A549 (cell line): ENCODE measurements at regions not wholly inside any gene's neighbourhood (a gene's known extent, or its start where the extent isn't known, plus 50 kb on each side); places are given as distances from the start of the nearest gene placed in this dataset.

Experiments
- ATAC-seq, 2 experiments: fragments of 200-7000 bp in 1 of 2; fragments of >200 bp in 1 of 2; cut with Nextera tagmentation in 1 of 2; cut with Tn5 transposase in 1 of 2; 3 replicates each; pipeline versions ENCODE4 v1.8.0 to v1.9.1; 2018 to 2020; ENCODE audit warnings: mild to moderate bottlenecking in 1 of 2, moderate library complexity in 1 of 2
- CTCF ChIA-PET: fragments of 300-600 bp; sonication (Branson Sonifier 250); formaldehyde crosslinking; extraction: SDS; loops from one replicate; lab custom pipeline; 2021; ENCODE audit warnings: antibody characterized with exemption, inconsistent platforms; lab: Yijun Ruan, JAX
- POLR2A ChIA-PET: fragments of 350-600 bp; formaldehyde crosslinking; extraction: SDS; loops from one replicate; lab custom pipeline; 2021; ENCODE audit warnings: antibody characterized with exemption, inconsistent platforms; lab: Yijun Ruan, JAX
- DNase-seq, 2 experiments: peaks; one replicate each; pipeline versions ENCODE4 v3.0.0 to v3.0.0-alpha.2; 2011 to 2016; ENCODE audit warnings: low read depth in 1 of 2, low spot score in 1 of 2
- FAIRE-seq: peaks from 2 replicates; lab custom pipeline; 2011; peaks lifted over from hg19 to GRCh38; lab: Jason Lieb, UNC
- H3K27ac ChIP-seq, 2 experiments: fragments of >200 bp; sonication (Bioruptor Twin); formaldehyde crosslinking; 3 replicates each; pipeline ENCODE4 v1.5.1; 2016 to 2017
- H3K4me1 ChIP-seq: fragments of >200 bp; sonication (Bioruptor Twin); formaldehyde crosslinking; 3 replicates; pipeline ENCODE4 v1.6.1; 2016
- H3K4me2 ChIP-seq: fragments of >200 bp; sonication (Bioruptor Twin); formaldehyde crosslinking; 3 replicates; pipeline ENCODE4 v1.6.1; 2016
- H3K4me3 ChIP-seq: fragments of >200 bp; sonication (Bioruptor Twin); formaldehyde crosslinking; 3 replicates; pipeline ENCODE4 v1.5.1; 2016
- H3K9me3 ChIP-seq: fragments of >200 bp; sonication (Bioruptor Twin); formaldehyde crosslinking; 3 replicates; pipeline ENCODE4 v1.6.1; 2016
- BHLHE40 ChIP-seq: IDR thresholded peaks from 2 replicates; pipeline ENCODE4 v1.6.1; 2012; ENCODE audit warnings: low read depth, low read length, inconsistent platforms
- CBX2 ChIP-seq: fragments of 200-600 bp; sonication (generic); IDR thresholded peaks from 2 replicates; pipeline ENCODE4 v1.6.1; 2016; ENCODE audit warnings: low read depth, mild to moderate bottlenecking, borderline replicate concordance
- CHD2 ChIP-seq: fragments of 150-350 bp; IDR thresholded peaks from 2 replicates; pipeline ENCODE4 v1.6.1; 2014; ENCODE audit warnings: low read length; ENCODE audit not compliant: partially characterized antibody
- CTCF ChIP-seq: fragments of >200 bp; sonication (Bioruptor Twin); formaldehyde crosslinking; IDR thresholded peaks from 3 replicates; pipeline ENCODE4 v1.5.1; 2016
- E2F6 ChIP-seq: IDR thresholded peaks from 2 replicates; pipeline ENCODE4 v1.6.1; 2012; ENCODE audit warnings: low read depth, borderline replicate concordance
- EHF ChIP-seq: fragments of 250-450 bp; sonication (Bioruptor Pico); IDR thresholded peaks from 2 replicates; pipeline ENCODE4 v1.5.0; 2020; ENCODE audit warnings: mild to moderate bottlenecking
- ELK1 ChIP-seq: fragments of 150-350 bp; IDR thresholded peaks from 2 replicates; pipeline ENCODE4 v1.6.1; 2014; ENCODE audit warnings: low read depth, mild to moderate bottlenecking, low read length
- FOSB ChIP-seq: fragments of 250-450 bp; sonication (Bioruptor Pico); IDR thresholded peaks from 2 replicates; pipeline ENCODE4 v1.5.0; 2020; ENCODE audit warnings: mild to moderate bottlenecking, moderate library complexity
- FOSL2 ChIP-seq, 2 experiments: fragments of 450-650 bp in 1 of 2; fragments of >200 bp in 1 of 2; sonication (Bioruptor Twin) in 1 of 2; formaldehyde crosslinking; IDR thresholded peaks; 2 replicates each; pipeline versions ENCODE4 v1.5.0 to v1.6.1; 2016 to 2020; ENCODE audit warnings: mild to moderate bottlenecking in 1 of 2, moderate library complexity in 1 of 2
- HOXB13 ChIP-seq: fragments of 250-450 bp; sonication (Bioruptor Pico); IDR thresholded peaks from 2 replicates; pipeline ENCODE4 v1.5.0; 2020; ENCODE audit warnings: low read depth, mild to moderate bottlenecking, moderate library complexity
- MAX ChIP-seq: IDR thresholded peaks from 2 replicates; pipeline ENCODE4 v1.6.1; 2012
- NR3C1 ChIP-seq: fragments of >200 bp; sonication (Bioruptor Twin); formaldehyde crosslinking; IDR thresholded peaks from 3 replicates; pipeline ENCODE4 v1.6.1; 2017
- POLR2A ChIP-seq: IDR thresholded peaks from 2 replicates; pipeline ENCODE4 v1.6.1; 2012; ENCODE audit warnings: mild to moderate bottlenecking, low read length
- RAD21 ChIP-seq, 2 experiments: fragments of >200 bp in 1 of 2; sonication (Bioruptor Twin) in 1 of 2; formaldehyde crosslinking in 1 of 2; IDR thresholded peaks in 1 of 2; conservative IDR thresholded peaks in 1 of 2; 2 replicates in 1 of 2; 3 replicates in 1 of 2; pipeline ENCODE4 v1.6.1; 2012 to 2018; ENCODE audit warnings: inconsistent platforms in 1 of 2
- RNF2 ChIP-seq: fragments of 200-600 bp; sonication (generic); IDR thresholded peaks from 2 replicates; pipeline ENCODE4 v1.6.1; 2016; ENCODE audit warnings: low read depth, mild to moderate bottlenecking, antibody characterized with exemption, moderate library complexity, borderline replicate concordance
- SMC3 ChIP-seq: fragments of >200 bp; sonication (Bioruptor Twin); formaldehyde crosslinking; IDR thresholded peaks from 3 replicates; pipeline ENCODE4 v1.6.1; 2018; ENCODE audit warnings: inconsistent platforms
- TFCP2L1 ChIP-seq: fragments of 250-450 bp; sonication (Bioruptor Pico); IDR thresholded peaks from 2 replicates; pipeline ENCODE4 v1.5.0; 2021; ENCODE audit warnings: mild to moderate bottlenecking
- TP53 ChIP-seq: fragments of 250-450 bp; sonication (Bioruptor Pico); IDR thresholded peaks from 2 replicates; pipeline ENCODE4 v1.5.0; 2021; ENCODE audit warnings: mild to moderate bottlenecking, moderate library complexity
- ZC3H11A ChIP-seq: fragments of 450-650 bp; IDR thresholded peaks from 2 replicates; pipeline ENCODE4 v1.6.1; 2014; ENCODE audit warnings: antibody characterized with exemption, mild to moderate bottlenecking
- ZNF302 ChIP-seq: fragments of 250-450 bp; sonication (Bioruptor Pico); IDR thresholded peaks from 2 replicates; pipeline ENCODE4 v1.9.0; 2021; ENCODE audit warnings: inconsistent platforms, mild to moderate bottlenecking, moderate library complexity
- WGBS: methylation state at CpG from one replicate; pipeline ENCODE4 v1.1.6; 2017; ENCODE audit errors: missing lambda C conversion rate; 5-methylcytosine and 5-hydroxymethylcytosine counted together

- no peak for TF ChIP-seq FOSB
- no peak for TF ChIP-seq RAD21 (conservative IDR thresholded peaks at IDR 0.05 in 1 of 2, IDR thresholded peaks at IDR 0.05 in 1 of 2)
- no peak for TF ChIP-seq CTCF
Observed at GRCh38 chr15:66941791-66942190, 123.6 kb upstream of the SMAD3 start (continued).

- Histone ChIP-seq H3K27ac (peak overlapping the region; percentile 44 to 78; a peak in 4 of 6 replicates), H3K4me2 (no peak overlapping the region), H3K4me3 (no peak overlapping the region), H3K9me3 (peaks cover 11% of the 10 kb centered on the region), H3K4me1 (peaks cover 40% of the 10 kb centered on the region)
- no peak for DNase-seq
- ATAC-seq: no peak; a peak in 1 of 6 replicates
- POLR2A ChIA-PET: interaction anchor here (0.6 to 0.7 kb wide), 2 partner anchors 11 to 16 kb away, joined by 3 to 4 read pairs; no protein-coding TSS in a partner anchor
- CTCF ChIA-PET: interaction anchor here (0.5 to 8.9 kb wide), 18 partner anchors 8 to 491 kb away, joined by 3 to 128 read pairs (median 4); no protein-coding TSS in a partner anchor
- TF ChIP-seq HOXB13 (CRISPR knock-in tag) (no peak), TP53 (CRISPR knock-in tag) (no peak), ZNF302 (CRISPR knock-in tag) (no peak), ELK1 (no peak)
- no peak for FAIRE-seq
- WGBS: 95% methylated on average over 11 of the region's 11 CpGs
Observed at GRCh38 chr15:66942649-66943390, 122.6 kb upstream of the SMAD3 start.

GRCh38 chr15:66943456-66944095 is 121.8 kb upstream of the SMAD3 start:
- no peak overlapping the region for H3K4me3 ChIP-seq
- ChIA-PET CTCF (interaction anchor here (0.5 to 9.2 kb wide), 17 partner anchors 9 to 490 kb away, joined by 3 to 128 read pairs (median 4); no protein-coding TSS in a partner anchor), POLR2A (interaction anchor here (0.6 kb wide), 1 partner anchor 12 kb away, joined by 3 read pairs; no protein-coding TSS in a partner anchor)
- WGBS: 56% methylated on average over 9 of the region's 10 CpGs
- peak overlapping the region; percentile 44 to 78; a peak in 5 of 6 replicates for H3K27ac ChIP-seq
- DNase-seq (peak in 1 of 2 experiments; percentile 82), ATAC-seq (peak; percentile 43 to 65), FAIRE-seq (peak; percentile 32)
- TF ChIP-seq NR3C1 (no peak), E2F6 (no peak), BHLHE40 (no peak), CBX2 (no peak), TFCP2L1 (CRISPR knock-in tag) (no peak), FOSL2 (IDR thresholded peaks at IDR 0.05) (no peak), FOSL2 (CRISPR knock-in tag; IDR thresholded peaks at IDR 0.05) (no peak), CHD2 (no peak), ZC3H11A (no peak), CTCF (peak; percentile 42), RAD21 (conservative IDR thresholded peaks at IDR 0.05 in 1 of 2, IDR thresholded peaks at IDR 0.05 in 1 of 2) (peak; percentile 65 to 80), SMC3 (peak; percentile 49; the same call in 2 of the 3 replicates), RNF2 (no peak), MAX (no peak), POLR2A (no peak), EHF (CRISPR knock-in tag) (no peak)
- peaks cover 3% of the 10 kb centered on the region; the same call in 1 of the 3 replicates for H3K9me3 ChIP-seq
- H3K4me2 ChIP-seq: no peak overlapping the region
- H3K4me1 ChIP-seq: peaks cover 47% of the 10 kb centered on the region
